Peyer's patch (tissue), 4 donors: ENCODE measurements at regions not wholly inside any gene's neighbourhood (a gene's known extent, or its start where the extent isn't known, plus 50 kb on each side); places are given as distances from the start of the nearest gene placed in this dataset.

ENCODE experiments used
- DNase-seq, 3 donors: peaks; one replicate each; pipeline ENCODE4 v3.0.0-alpha.2; 2017 to 2019
- H3K27ac ChIP-seq, 4 donors: fragments of 200-600 bp; sonication (generic); one replicate each; pipeline ENCODE4 v1.5.1; 2016 to 2019
- H3K27me3 ChIP-seq, 2 donors: fragments of 200-600 bp; sonication (generic); one replicate each; pipeline ENCODE4 v1.5.1; 2019
- H3K36me3 ChIP-seq, 3 donors: fragments of 200-600 bp; sonication (generic); one replicate each; pipeline ENCODE4 v1.5.1; 2016 to 2019
- H3K4me1 ChIP-seq, 4 donors: fragments of 200-600 bp; sonication (generic); one replicate each; pipeline ENCODE4 v1.5.1; 2016 to 2019
- H3K4me3 ChIP-seq, 4 donors: fragments of 200-600 bp; sonication (generic); 1 replicate in 3 of 4; 2 replicates in 1 of 4; pipeline ENCODE4 v1.5.1; 2016 to 2019; ENCODE audit warnings: mild to moderate bottlenecking in 1 of 4
- H3K9me3 ChIP-seq, 4 donors: fragments of 200-600 bp; sonication (generic); one replicate each; pipeline ENCODE4 v1.5.1; 2016 to 2019; ENCODE audit warnings: mild to moderate bottlenecking in 1 of 4
- CTCF ChIP-seq, 6 experiments: fragments of 450-650 bp in 4 of 6; fragments of 200-600 bp in 2 of 6; sonication (generic) in 1 of 6; IDR thresholded peaks; one replicate each; pipeline ENCODE4 v1.5.1; 2017 to 2019; ENCODE audit warnings: antibody characterized with exemption in 6 of 6, mild to moderate bottlenecking in 3 of 6, moderate library complexity in 1 of 6
- POLR2A ChIP-seq, 2 donors: fragments of 450-650 bp; IDR thresholded peaks; one replicate each; pipeline ENCODE4 v1.5.1; 2017; ENCODE audit warnings: antibody characterized with exemption in 2 of 2, mild to moderate bottlenecking in 2 of 2, moderate library complexity in 2 of 2

GRCh38 chr10:30560326-30560725 is 69.2 kb downstream of the LYZL2 start:
- Histone ChIP-seq H3K9me3 (no peaks in the 10 kb centered on the region), H3K36me3 (no peaks in the 10 kb centered on the region), H3K4me3 (no peak overlapping the region), H3K27ac (no peak overlapping the region), H3K4me1 (no peaks in the 10 kb centered on the region), H3K27me3 (no peaks in the 10 kb centered on the region)
- TF ChIP-seq CTCF (IDR thresholded peaks at IDR 0.05) (no peak), POLR2A (IDR thresholded peaks at IDR 0.05) (no peak)
- DNase-seq: no peak

DNA sequence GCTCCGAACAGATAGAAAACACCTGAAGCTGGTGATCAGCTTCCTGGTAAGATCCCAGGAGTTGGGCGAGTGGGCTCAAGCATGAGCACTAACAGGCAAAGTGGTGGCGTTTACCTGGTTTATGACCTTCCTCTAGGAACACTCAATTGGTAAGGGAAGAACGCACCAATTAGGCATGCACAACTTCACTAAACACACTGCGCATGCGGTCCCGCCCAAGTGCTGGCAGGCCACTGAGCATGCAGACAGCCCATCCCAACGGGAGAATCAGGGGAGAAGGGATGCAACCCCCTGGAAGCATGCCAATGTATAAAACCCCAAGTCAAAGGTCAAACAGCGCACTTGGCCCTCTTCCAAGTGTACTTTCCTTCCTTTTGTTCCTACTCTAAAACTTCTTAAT is 70.4 kb downstream of the LYZL2 start:
- Histone ChIP-seq H3K27me3 (no peaks in the 10 kb centered on the region), H3K4me1 (no peaks in the 10 kb centered on the region), H3K9me3 (no peaks in the 10 kb centered on the region), H3K36me3 (no peaks in the 10 kb centered on the region), H3K27ac (peak overlapping the region in 2 of 4 donors; percentile 73 to 78), H3K4me3 (peak overlapping the region in 2 of 4 donors; percentile 27 to 34)
- peak in 2 of 3 donors; percentile 89 to 91 for DNase-seq
- TF ChIP-seq CTCF (IDR thresholded peaks at IDR 0.05) (no peak), POLR2A (IDR thresholded peaks at IDR 0.05) (peak in 1 of 2 donors; percentile 69)

DNA sequence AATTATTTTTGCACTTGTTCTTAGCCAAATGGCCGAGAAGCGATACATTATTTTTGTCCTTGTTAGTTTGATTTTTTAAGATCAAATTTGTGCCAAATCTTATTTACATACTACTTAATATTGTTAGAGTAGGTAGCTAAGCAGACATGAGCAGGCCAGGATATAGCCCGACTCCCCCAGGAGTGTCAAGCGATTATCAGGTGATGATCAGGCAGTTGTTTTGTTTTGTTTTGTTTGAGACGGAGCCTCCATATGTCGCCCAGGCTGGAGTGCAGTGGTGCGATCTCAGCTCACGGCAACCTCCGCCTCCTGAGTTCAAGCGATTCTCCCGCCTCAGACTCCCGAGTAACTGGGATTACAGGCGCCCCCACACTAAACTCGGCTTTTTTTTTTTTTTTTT is 71.1 kb downstream of the LYZL2 start:
- no peak for DNase-seq
- no peak overlapping the region for H3K4me3 ChIP-seq
- H3K27me3 ChIP-seq: no peaks in the 10 kb centered on the region
- no peak overlapping the region for H3K27ac ChIP-seq
- no peaks in the 10 kb centered on the region for H3K9me3 ChIP-seq
- TF ChIP-seq POLR2A (IDR thresholded peaks at IDR 0.05): no peak
- TF ChIP-seq CTCF (IDR thresholded peaks at IDR 0.05): no peak
- H3K36me3 ChIP-seq: no peaks in the 10 kb centered on the region
- no peaks in the 10 kb centered on the region for H3K4me1 ChIP-seq

DNA sequence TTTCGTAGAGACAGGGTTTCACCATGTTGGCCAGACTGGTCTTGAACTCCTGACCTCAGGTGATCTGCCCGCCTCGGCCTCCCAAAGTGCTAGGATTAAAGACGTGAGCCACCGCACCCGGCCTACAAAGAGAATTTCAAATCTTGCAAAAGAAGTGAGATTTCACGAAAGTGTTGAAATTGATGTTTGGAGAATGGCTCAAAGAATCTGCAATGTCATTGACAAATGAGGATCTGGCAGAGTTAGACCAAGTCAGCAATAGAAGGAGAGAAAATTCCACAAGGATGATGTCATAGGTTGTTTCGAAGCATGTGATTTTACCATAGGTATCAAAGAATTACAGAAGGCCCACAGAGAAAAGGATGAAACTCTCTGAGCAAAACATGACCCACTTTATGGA is 71.7 kb downstream of the LYZL2 start:
- no peaks in the 10 kb centered on the region for H3K4me1 ChIP-seq
- no peaks in the 10 kb centered on the region for H3K27me3 ChIP-seq
- no peak for DNase-seq
- H3K36me3 ChIP-seq: no peaks in the 10 kb centered on the region
- TF ChIP-seq CTCF (IDR thresholded peaks at IDR 0.05) (no peak), POLR2A (IDR thresholded peaks at IDR 0.05) (no peak)
- no peaks in the 10 kb centered on the region for H3K9me3 ChIP-seq
- no peak overlapping the region for H3K4me3 ChIP-seq
- H3K27ac ChIP-seq: no peak overlapping the region

- no peaks in the 10 kb centered on the region for H3K4me1 ChIP-seq
- no peak overlapping the region for H3K4me3 ChIP-seq
- TF ChIP-seq CTCF (IDR thresholded peaks at IDR 0.05): no peak
- TF ChIP-seq POLR2A (IDR thresholded peaks at IDR 0.05): no peak
- H3K9me3 ChIP-seq: no peaks in the 10 kb centered on the region
- no peak overlapping the region for H3K27ac ChIP-seq
- no peaks in the 10 kb centered on the region for H3K27me3 ChIP-seq
- DNase-seq: no peak
- no peaks in the 10 kb centered on the region for H3K36me3 ChIP-seq
Observed at GRCh38 chr10:30556189-30556588, 73.4 kb downstream of the LYZL2 start.

DNA sequence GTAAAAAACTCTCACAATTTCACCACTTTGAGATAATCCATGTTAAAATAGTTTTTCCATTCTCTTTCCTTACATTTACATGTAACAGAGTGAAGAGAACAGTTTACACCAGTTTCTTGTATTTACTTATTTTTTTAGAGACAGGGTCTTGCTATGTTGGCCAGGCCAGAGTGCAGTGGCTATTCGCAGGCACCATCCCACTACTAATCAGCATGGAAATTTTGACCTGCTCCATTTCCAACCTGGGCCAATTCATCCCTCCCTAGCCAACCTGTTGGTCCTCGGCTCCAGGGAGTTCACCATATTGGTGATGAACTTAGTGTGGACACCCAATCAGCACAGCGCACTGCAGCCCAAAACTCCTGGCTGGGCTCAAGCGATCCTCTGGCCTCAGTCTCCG is 74.1 kb downstream of the LYZL2 start:
- Histone ChIP-seq H3K27ac (no peak overlapping the region), H3K9me3 (no peaks in the 10 kb centered on the region)
- no peak for TF ChIP-seq POLR2A (IDR thresholded peaks at IDR 0.05)
- no peak for TF ChIP-seq CTCF (IDR thresholded peaks at IDR 0.05)

More for the DNA sequence above, 74.1 kb downstream of the LYZL2 start:
- Histone ChIP-seq H3K4me1 (no peaks in the 10 kb centered on the region), H3K4me3 (no peak overlapping the region), H3K36me3 (no peaks in the 10 kb centered on the region), H3K27me3 (no peaks in the 10 kb centered on the region)
- DNase-seq: no peak
